Mammary epithelial cell (primary cell): ENCODE measurements at regions not wholly inside any gene's neighbourhood (a gene's known extent, or its start where the extent isn't known, plus 50 kb on each side); places are given as distances from the start of the nearest gene placed in this dataset.

ENCODE experiments used
- CTCF ChIP-seq, 2 donors: IDR thresholded peaks in 1 of 2; conservative IDR thresholded peaks in 1 of 2; 2 replicates each; pipeline ENCODE4 v1.5.1; 2011 to 2012; ENCODE audit warnings: inconsistent platforms in 2 of 2, low read length in 2 of 2, mild to moderate bottlenecking in 2 of 2, control low read depth in 1 of 2, low read depth in 1 of 2; ENCODE audit not compliant: insufficient read depth in 1 of 2; ENCODE audit errors: extremely low read depth in 1 of 2
- EZH2 ChIP-seq: IDR thresholded peaks from 2 replicates; pipeline ENCODE4 v1.6.1; 2012; ENCODE audit warnings: low read length, inconsistent platforms, borderline replicate concordance

DNA sequence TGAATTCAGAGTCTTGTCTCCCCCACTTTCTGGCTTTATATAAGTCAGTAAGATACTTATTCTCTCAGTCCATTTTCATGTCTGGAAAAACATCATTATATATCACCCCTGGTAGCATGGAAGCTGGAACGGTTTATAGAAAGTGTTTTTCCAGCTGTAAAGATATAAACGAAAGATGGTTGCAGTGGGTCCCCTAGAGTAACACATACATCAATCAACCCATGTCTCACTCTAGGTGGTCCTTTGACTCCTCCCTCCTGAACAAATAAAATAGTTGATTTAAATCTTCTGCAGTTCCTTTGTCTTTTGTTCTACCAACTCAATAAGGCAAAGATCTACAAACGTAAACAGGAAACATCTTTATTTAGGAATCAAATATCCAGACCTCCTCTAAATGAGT lies 1306.1 kb upstream of the TENM3 start:
- TF ChIP-seq CTCF (conservative IDR thresholded peaks at IDR 0.05 in 1 of 2, IDR thresholded peaks at IDR 0.05 in 1 of 2; ENCODE audit: extremely low read depth in 1 of 2, insufficient read depth in 1 of 2, low read depth in 1 of 2, low read length in 2 of 2) (no peak), EZH2 (no peak)
